ENCODE measurements at regions not wholly inside any gene's neighbourhood (a gene's known extent, or its start where the extent isn't known, plus 50 kb on each side); places are given as distances from the start of the nearest gene placed in this dataset.

DNA sequence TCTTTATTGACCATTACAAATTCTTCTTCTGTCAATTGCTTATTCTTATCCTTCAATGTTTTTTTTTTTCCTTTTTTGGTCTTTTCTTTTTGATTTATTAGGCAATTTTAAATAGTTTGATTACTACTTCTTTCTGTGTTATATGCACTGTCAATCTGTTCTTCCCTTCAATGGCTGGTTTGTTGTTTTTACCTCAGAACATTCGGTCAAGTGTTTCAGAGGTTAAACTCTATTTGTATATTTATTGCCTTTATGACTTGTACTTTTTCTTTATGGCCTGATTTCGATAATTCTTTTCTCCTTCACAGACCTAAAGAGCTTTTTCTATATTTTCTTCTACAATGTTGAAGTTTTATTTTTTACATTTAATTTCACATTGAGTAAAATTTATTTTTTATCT lies 171.5 kb upstream of the AKR1E2 start:
- TF ChIP-seq, protein P1, sequence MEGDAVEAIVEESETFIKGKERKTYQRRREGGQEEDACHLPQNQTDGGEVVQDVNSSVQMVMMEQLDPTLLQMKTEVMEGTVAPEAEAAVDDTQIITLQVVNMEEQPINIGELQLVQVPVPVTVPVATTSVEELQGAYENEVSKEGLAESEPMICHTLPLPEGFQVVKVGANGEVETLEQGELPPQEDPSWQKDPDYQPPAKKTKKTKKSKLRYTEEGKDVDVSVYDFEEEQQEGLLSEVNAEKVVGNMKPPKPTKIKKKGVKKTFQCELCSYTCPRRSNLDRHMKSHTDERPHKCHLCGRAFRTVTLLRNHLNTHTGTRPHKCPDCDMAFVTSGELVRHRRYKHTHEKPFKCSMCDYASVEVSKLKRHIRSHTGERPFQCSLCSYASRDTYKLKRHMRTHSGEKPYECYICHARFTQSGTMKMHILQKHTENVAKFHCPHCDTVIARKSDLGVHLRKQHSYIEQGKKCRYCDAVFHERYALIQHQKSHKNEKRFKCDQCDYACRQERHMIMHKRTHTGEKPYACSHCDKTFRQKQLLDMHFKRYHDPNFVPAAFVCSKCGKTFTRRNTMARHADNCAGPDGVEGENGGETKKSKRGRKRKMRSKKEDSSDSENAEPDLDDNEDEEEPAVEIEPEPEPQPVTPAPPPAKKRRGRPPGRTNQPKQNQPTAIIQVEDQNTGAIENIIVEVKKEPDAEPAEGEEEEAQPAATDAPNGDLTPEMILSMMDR (conservative IDR thresholded peaks at IDR 0.05; ENCODE audit: low read depth, low read length) = no peak
- no peak for TF ChIP-seq EZH2phosphoT487 (IDR thresholded peaks at IDR 0.05; ENCODE audit: borderline replicate concordance, low read length)
- TF ChIP-seq EZH2 (IDR thresholded peaks at IDR 0.05; ENCODE audit: low read length, unreplicated experiment) = no peak

Measured in PC-3 (cell line).